Suppressor macrophage treated with lipopolysaccharide for 1 hour (primary cell): ENCODE measurements at regions not wholly inside any gene's neighbourhood (a gene's known extent, or its start where the extent isn't known, plus 50 kb on each side); places are given as distances from the start of the nearest gene placed in this dataset.

Source experiments
- DNase-seq, 3 donors: peaks; one replicate each; pipeline ENCODE4 v3.0.0-alpha.2; 2020 to 2022

GRCh38 chr20:51867251-51867650, 64.9 kb upstream of the SALL4 start:
- DNase-seq = no peak

- no peak for DNase-seq
These were observed 62.6 kb upstream of the SALL4 start for GRCh38 chr20:51864967-51865366.

GRCh38 chr20:51862796-51863195, 60.5 kb upstream of the SALL4 start:
- DNase-seq = no peak

- no peak for DNase-seq
These were observed 59.6 kb upstream of the SALL4 start for GRCh38 chr20:51861726-51862466.

- DNase-seq = no peak
These were observed 58.0 kb upstream of the SALL4 start for GRCh38 chr20:51860111-51860882.

GRCh38 chr20:51856432-51856831, 54.1 kb upstream of the SALL4 start:
- DNase-seq = no peak

- DNase-seq = no peak
These were observed 52.6 kb upstream of the SALL4 start for GRCh38 chr20:51854921-51855320.
